ENCODE measurements at regions not wholly inside any gene's neighbourhood (a gene's known extent, or its start where the extent isn't known, plus 50 kb on each side); places are given as distances from the start of the nearest gene placed in this dataset.

DNA sequence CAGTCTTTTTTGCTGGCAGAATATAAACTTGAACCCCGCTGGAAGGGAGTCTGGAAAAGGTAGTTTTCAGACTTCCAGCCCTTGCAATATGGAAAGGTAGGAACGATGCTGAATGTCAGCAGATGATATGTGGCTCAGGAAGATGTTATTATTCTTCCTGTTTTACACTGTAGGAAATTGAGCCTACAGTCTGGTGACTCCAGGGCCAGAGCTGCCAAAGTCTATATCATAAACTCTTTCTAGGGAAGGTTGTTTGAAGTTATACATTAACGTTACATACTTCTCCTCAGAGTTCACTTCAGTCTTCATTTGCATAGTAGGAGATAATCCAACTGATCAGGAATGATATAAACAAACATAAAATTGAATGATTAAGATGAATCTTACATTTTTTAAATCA is 141.3 kb downstream of the FAT4 start:
- TF ChIP-seq POLR2AphosphoS5 (IDR thresholded peaks at IDR 0.05; ENCODE audit: low read depth, low read length), result no peak
- no peak for TF ChIP-seq POLR2A (IDR thresholded peaks at IDR 0.05; ENCODE audit: low read depth, low read length)
- no peak for TF ChIP-seq SPI1 (IDR thresholded peaks at IDR 0.05; ENCODE audit: low read depth, low read length)
- no peak for TF ChIP-seq POU2F2 (IDR thresholded peaks at IDR 0.05; ENCODE audit: low read depth, low read length)
